Psoas muscle (tissue), 7 donors: ENCODE measurements at regions not wholly inside any gene's neighbourhood (a gene's known extent, or its start where the extent isn't known, plus 50 kb on each side); places are given as distances from the start of the nearest gene placed in this dataset.

Source experiments
- ATAC-seq, 4 donors: fragments of 200-7000 bp; cut with Tn5 transposase; one replicate each; pipeline ENCODE4 v1.9.1; 2020; ENCODE audit warnings: moderate library complexity in 3 of 4, mild to moderate bottlenecking in 2 of 4
- DNase-seq, 2 donors: peaks; one replicate each; pipeline ENCODE4 v3.0.0-alpha.2; 2020
- H3K27ac ChIP-seq: fragments of 200-600 bp; one replicate; pipeline ENCODE4 v1.8.0; 2022
- H3K27me3 ChIP-seq, 3 donors: fragments of 200-600 bp in 1 of 3; one replicate each; pipeline versions ENCODE4 v1.6.1 to v1.8.0; 2013 to 2022; ENCODE audit warnings: low read length in 2 of 3, mild to moderate bottlenecking in 2 of 3, moderate library complexity in 1 of 3; ENCODE audit not compliant: insufficient read depth in 3 of 3
- H3K36me3 ChIP-seq, 2 donors: fragments of 200-600 bp in 1 of 2; one replicate each; pipeline versions ENCODE4 v1.6.1 to v1.8.0; 2013 to 2022; ENCODE audit warnings: low read depth in 1 of 2, mild to moderate bottlenecking in 1 of 2, moderate library complexity in 1 of 2; ENCODE audit not compliant: insufficient read depth in 1 of 2
- H3K4me1 ChIP-seq: fragments of 200-600 bp; one replicate; pipeline ENCODE4 v1.8.0; 2022
- H3K4me3 ChIP-seq: fragments of 200-600 bp; one replicate; pipeline ENCODE4 v1.8.0; 2022; ENCODE audit warnings: mild to moderate bottlenecking
- H3K9me3 ChIP-seq: fragments of 200-600 bp; one replicate; pipeline ENCODE4 v1.8.0; 2022
- CTCF ChIP-seq: fragments of 200-600 bp; IDR thresholded peaks from one replicate; pipeline ENCODE4 v1.8.0; 2022; ENCODE audit warnings: antibody characterized with exemption
- WGBS, 3 donors: extraction: QIAGEN DNeasy Blood & Tissue Kit; methylation state at CpG; one replicate each; pipeline versions ENCODE4 v1.1.6 to v1.1.7; 2013; 5-methylcytosine and 5-hydroxymethylcytosine counted together
- intact Hi-C, 2 donors: fragments of 100-400 bp; cut with DNase I; formaldehyde crosslinking; loops; one replicate each; pipeline versions ENCODE4 v1.11.0 to v1.14.2; 2022
- donor health status: healthy with polysubstance abuse.
- donor health status: DM: no; HTN: no; CAD: no; lungs with moderate emphysema.
- donor health status: Bipolar disorder and iron deficiency.
- donor health status: healthy.
- donor health status: DM: yes; HTN: yes; CAD: no.
- donor health status: DM: no; HTN: no; CAD: no.
- donor health status: DM: yes; HTN: yes; CAD: no.

- no peaks in the 10 kb centered on the region for H3K36me3 ChIP-seq
- no peaks in the 10 kb centered on the region for H3K27me3 ChIP-seq
- H3K27ac ChIP-seq = no peak overlapping the region
- no peak overlapping the region for H3K4me3 ChIP-seq
- H3K9me3 ChIP-seq = peaks cover 2% of the 10 kb centered on the region
- ATAC-seq = peak in 1 of 4 donors; percentile 26
- H3K4me1 ChIP-seq = no peaks in the 10 kb centered on the region
- intact Hi-C loops = no loop called here
- no peak for DNase-seq
- TF ChIP-seq CTCF = no peak
- 68 to 83% (median 77%) methylated on average over 5 of the region's 5 CpGs for WGBS, 3 donors
These were observed 298.6 kb downstream of the C6orf118 start for GRCh38 chr6:165010556-165011535.

GRCh38 chr6:165008971-165009370 is 300.4 kb downstream of the C6orf118 start:
- no peak for ATAC-seq
- WGBS, 3 donors = 83 to 89% (median 89%) methylated on average over 4 of the region's 4 CpGs
- no peak for TF ChIP-seq CTCF
- intact Hi-C loops = no loop called here
- Histone ChIP-seq H3K4me1 (no peaks in the 10 kb centered on the region), H3K9me3 (peaks cover 6% of the 10 kb centered on the region), H3K27me3 (no peaks in the 10 kb centered on the region), H3K36me3 (no peaks in the 10 kb centered on the region), H3K27ac (no peak overlapping the region), H3K4me3 (no peak overlapping the region)
- no peak for DNase-seq

GRCh38 chr6:165002866-165003265 is 306.5 kb downstream of the C6orf118 start:
- H3K27me3 ChIP-seq = no peaks in the 10 kb centered on the region
- H3K4me1 ChIP-seq = no peaks in the 10 kb centered on the region
- TF ChIP-seq CTCF = no peak
- H3K36me3 ChIP-seq = no peaks in the 10 kb centered on the region
- ATAC-seq = no peak
- H3K9me3 ChIP-seq = peaks cover 10% of the 10 kb centered on the region
- no peak overlapping the region for H3K27ac ChIP-seq
- no peak for DNase-seq
- H3K4me3 ChIP-seq = no peak overlapping the region
- intact Hi-C loops = no loop called here
- WGBS, 3 donors = 84 to 86% (median 85%) methylated on average over 11 of the region's 11 CpGs

- Histone ChIP-seq H3K36me3 (no peaks in the 10 kb centered on the region), H3K27me3 (no peaks in the 10 kb centered on the region), H3K27ac (no peak overlapping the region), H3K9me3 (peaks cover 10% of the 10 kb centered on the region), H3K4me1 (no peaks in the 10 kb centered on the region), H3K4me3 (no peak overlapping the region)
- ATAC-seq (no peak), DNase-seq (no peak)
- intact Hi-C loops = no loop called here
- TF ChIP-seq CTCF = no peak
- WGBS, 3 donors = 88 to 94% (median 94%) methylated on average over 4 of the region's 4 CpGs
These were observed 307.0 kb downstream of the C6orf118 start for GRCh38 chr6:165002358-165002757.
